GM21737 (cell line): ENCODE measurements at regions not wholly inside any gene's neighbourhood (a gene's known extent, or its start where the extent isn't known, plus 50 kb on each side); places are given as distances from the start of the nearest gene placed in this dataset.

ENCODE experiments used
- ATAC-seq: cut with Tn5 transposase; IDR thresholded peaks from one replicate; pipeline ENCODE4 v1.9.1; 2021; ENCODE audit warnings: mild to moderate bottlenecking, moderate library complexity; ENCODE audit not compliant: unreplicated experiment

DNA sequence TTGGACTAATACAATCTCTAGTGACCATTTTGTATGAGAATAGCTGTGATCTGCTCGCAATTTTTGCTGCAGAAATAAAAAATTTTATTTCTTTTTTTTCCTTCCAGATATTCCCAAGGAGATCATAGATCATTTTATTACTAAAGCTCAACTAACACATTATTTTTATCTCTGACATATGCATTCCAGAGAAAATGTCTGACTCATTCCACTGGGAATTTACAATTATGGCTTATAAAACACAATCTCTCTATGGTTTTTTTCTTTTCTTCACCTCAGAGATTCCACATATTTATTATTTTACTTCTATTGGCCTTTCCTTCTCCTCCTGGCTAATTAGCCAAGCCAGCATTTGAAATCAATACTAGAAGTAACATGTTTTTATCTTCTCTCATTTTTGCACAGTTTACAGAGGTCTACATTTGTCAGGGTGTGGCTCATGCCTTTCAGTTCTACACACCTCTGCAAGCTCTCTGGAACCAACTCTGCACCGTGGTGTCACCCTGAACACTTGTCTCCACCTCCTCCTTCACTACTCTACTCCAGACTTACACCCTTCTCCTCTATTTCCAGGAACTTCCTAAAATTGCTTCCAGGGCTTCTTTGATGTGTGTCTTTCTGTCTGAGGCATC, 59.8 kb upstream of the GPM6A start:
- no peak for ATAC-seq

DNA sequence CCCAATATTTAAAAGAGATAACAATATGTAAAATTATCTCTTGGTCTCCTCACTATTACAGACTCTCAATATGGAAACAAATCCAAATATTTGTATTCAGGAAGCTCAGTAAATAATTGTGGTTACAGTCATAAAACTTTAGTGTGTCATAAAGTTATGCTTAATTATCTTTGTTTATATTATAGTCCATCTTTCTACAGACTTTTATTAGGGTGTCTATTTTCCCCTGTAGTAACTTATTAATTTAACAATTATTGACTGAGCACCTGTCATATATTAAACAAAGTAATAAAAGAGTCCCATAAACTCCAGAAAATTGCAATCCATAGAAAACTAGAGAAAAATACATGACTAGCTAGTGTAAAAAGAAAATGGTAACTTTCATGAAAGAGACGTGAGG, 61.6 kb upstream of the GPM6A start:
- ATAC-seq, result no peak

DNA sequence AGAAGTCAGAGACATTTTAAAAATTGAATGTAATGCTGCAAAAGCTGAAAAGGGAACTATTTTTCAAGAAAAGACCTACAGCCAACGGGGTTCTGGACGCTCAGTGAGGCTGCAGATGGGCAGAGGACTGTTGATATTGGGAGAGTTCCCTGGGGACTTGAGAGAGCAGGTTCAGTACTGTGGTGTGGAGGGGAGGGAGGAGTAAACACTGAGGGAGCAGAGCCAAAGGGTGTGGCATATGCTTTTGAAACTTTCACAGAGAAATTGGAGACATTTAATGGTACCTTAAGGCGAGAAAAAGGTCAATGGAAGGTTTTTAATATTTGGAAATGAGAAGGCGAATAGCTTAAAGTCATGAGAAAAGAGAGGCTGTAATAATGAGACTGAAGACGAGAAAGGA, 62.2 kb upstream of the GPM6A start:
- no peak for ATAC-seq

DNA sequence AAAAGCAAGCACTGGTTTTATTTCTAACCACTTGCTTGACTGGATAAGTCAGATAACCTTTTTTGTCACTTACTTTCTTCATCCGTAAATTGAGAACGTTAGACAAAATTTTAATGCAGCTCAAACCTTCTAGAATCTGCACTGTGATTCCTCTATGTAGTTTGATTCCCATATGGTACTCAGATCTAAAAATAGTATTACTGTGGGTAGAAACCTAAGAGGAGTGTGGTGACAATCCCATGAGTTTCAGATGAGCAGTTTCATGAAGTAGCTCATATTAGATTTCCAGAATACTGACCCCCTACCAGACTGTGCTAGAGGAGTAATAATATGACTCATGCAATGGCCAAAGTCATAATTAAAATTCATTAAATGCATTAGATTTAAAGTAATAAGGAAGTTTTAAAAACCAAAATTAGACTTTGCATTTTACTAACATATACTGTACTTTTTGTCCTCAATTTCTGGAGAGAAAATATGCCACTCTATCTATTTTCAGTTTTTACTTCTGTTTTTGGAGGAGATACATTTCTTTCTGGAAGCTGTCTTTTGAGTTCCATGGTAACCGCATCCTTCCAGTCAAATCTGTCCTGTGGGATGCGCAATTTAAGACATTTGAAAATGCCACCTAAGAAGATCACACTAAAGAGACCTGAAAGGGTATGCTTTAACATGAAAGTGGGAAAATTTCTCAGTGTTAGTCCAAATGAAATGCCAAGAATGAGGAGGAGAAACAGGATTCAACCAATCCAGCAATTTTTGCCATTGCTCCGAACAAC, 64.1 kb upstream of the GPM6A start:
- ATAC-seq, result no peak

DNA sequence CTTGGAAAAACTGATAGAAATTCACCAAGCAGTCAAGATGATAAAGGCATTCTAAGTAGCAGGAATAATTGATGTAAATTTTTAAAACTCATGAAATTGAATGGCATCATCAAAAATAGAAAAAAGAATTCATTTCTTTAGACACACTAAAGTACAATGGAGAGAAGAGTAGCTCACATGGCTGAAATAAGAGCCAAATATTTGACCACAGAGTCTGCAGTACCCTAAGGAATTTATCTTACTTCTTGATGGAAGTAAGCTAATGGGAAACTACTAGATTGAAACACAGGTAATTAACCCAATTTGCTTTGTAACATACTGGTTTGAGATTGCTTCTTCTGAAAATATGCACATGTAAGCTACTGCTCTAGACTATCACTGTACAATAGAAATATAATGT, 70.8 kb upstream of the GPM6A start:
- no peak for ATAC-seq

DNA sequence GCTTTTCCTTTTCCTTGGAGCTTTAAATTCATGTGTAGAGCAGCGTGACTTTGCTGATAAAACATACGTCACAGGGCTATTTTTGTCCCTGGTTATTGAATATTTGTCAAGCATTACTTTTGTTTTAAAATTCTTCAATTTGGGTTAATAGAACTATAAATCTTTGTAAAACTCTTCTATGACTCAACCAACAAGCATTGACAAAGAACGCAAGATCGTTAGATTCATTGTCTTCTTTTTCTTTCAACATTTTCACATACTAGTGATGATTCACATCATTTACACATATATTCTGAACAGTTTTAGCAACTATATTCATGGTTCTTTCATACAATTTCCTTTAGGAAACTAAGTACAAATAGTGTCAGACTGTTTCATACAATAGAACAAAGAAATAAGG, 72.0 kb upstream of the GPM6A start:
- ATAC-seq, result no peak

DNA sequence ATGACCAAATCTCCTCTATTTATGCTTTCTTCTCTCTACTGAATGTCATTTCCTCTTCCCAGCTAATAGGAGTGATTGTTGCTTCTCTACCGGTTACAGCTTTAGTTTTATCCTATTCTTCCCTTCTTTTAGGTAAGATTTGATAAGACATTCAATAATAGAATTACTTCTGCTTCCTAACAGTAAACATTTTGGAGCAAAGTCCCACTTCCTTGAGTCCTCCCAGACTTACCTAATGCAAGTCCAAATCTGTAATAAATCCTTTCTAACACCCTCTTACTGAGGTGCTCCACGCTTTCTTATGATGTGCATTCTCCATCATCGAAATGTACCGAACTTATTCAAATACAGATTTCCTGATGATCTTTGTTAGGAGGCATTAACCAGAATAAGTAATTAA, 79.2 kb upstream of the GPM6A start:
- no peak for ATAC-seq

DNA sequence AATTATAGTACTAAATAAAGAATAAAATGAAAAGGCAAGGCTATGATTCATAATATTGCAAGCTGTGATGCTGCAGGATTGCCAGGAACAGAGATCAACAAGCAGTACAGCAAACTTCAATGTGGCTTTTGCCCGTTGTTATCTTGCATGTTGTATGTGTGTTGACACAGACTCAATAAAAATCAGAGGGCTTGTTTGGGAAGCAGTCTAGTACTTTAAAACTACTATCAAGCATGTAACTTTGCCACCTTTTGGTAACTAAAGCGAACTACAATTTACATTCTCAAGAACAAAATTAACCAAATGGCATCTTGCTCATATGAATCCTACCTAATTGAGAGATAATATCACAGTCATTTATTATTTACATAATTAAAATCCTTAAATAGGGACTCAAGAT, 79.8 kb upstream of the GPM6A start:
- no peak for ATAC-seq

DNA sequence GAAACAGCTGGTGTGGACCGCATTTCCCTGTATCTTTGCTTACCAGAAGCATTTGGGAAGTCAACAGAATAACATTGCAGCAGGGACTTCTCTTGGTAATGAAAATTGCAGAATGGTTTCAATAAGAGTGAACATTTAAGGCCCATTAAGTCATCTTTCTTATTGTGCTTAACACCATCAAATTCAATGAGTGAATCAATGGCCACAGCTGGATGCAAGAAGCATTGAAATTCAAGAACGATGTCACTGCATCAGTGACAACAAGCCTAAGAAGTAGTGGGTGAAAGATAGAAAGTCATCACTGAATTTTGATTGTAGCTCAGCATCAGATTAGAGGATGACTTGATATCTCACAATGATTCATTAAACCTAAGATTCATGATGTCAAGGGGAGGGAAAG, 93.9 kb upstream of the GPM6A start:
- ATAC-seq, result no peak

DNA sequence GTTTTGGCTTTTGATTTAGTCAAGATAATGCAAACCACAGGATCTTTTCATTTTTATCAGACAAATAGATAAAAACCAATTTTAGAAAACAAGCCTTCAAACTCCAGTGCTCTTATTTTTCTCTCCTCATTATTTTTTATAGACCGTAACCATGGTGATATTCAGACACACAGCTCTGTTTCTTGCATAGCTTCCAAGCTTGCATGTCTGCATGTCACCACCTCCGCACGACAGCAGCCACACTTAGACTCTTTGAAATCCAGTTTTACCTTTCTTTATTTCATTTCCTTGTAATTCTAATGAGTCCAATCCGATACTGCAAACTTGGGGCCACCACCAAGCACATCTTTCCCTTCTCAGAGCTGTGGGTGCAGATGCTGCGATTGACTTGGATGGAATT, 94.3 kb upstream of the GPM6A start:
- ATAC-seq, result no peak

DNA sequence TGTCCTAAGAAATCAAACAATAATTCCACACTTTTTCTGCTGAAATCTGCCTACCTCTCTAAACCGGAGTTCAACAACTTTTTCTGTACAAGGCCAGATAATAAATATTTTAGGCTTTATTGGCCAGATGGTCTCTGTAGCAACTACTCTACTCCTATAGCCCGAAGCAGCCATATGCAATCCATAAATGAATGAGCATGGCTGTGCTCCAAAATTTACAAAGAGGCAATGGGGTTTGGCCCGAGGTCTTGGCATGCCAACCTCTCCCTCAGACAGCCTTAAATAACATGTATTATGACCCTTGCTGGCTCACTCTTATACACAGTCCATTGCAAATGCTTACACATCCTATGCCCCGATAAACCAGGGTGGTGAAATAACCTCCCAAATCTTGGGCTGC, 98.6 kb upstream of the GPM6A start:
- no peak for ATAC-seq

DNA sequence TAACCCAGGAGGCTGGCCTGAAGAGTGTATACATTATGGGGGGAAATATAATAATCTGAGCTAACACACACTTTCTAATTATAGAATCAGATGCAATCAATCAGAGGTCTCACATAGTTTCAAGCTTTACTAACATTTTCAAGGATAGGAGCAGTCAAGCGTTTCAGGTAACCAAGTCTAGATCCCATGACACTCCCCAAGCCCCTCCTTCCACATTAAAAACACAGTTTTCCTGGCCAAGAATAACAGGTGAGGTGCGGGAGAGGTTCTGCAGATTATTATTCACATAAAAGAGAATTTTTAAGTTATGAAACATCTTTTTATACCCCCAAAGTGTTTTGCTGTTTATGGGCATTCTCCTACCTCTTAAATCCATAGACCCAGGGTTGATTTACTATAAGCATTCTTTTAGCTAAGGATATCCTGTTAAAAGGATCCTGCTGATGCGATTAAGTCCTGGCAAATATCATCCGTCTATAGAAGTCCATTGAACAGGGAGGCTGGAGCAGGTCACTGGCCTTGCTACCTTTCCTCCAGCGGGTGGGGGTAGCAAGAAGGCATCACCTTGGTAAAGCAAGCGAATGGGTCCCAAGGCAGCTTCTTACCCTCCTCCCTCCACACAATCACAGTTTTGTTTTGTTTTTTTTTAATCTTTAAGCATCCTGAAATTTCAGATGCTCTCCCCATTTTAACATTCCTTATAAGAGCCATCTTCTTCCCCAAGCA, 104.7 kb upstream of the GPM6A start:
- no peak for ATAC-seq

DNA sequence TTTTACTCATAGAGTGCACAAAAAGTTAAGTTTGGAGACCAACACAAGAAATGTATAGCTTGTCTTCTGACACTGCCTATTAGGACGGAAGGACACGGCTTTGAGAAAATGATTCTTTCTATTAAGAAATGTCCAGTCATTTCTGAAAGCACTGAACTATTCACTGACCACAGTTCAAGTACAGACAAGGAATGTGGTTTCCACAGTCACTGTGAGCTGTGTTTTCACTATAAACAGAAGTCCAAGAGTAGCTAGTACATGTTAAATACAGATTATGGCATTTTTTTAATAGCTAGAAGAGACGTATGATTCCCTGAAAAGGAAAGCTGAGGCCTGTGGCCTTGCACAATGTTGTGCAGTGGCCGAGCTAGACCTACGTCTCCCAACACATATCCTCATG, 115.1 kb upstream of the GPM6A start:
- ATAC-seq, result no peak

DNA sequence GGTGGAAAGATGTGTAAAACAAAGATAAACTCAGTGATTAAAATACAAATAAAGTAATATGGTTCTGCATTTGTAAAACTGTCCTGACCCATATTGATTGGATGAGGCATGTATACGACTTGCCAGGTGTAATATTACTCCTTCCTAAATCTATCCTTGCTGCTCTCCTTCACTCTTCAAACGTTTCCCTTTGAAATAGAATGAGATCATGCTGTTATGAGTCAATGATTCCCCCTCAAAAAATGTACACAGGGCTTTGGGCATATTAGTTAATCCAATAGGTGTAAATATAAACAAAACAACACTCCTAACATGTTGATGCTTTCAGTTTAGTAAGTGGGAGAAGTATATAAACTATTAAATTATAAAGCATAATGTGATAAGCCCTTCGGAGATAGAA, 117.4 kb upstream of the GPM6A start:
- ATAC-seq, result no peak

DNA sequence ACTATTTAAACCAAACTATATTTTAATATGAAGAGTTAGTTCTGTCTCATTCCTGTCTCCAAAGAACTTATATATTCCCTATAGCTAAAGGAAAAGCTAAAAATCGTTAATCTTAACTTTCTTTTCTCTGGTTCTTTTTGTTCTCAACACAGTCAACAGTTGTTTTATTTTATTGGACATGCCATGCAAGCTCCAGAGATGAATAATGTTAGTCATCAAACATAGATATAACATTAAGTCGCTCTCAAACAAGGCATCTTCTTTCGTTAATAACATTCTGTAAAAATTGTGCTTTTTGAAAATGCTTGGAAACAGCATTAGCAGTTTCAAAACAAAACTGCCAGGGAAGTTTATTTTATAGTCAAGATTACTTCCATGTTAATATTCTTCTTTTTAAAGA, 117.9 kb upstream of the GPM6A start:
- no peak for ATAC-seq

DNA sequence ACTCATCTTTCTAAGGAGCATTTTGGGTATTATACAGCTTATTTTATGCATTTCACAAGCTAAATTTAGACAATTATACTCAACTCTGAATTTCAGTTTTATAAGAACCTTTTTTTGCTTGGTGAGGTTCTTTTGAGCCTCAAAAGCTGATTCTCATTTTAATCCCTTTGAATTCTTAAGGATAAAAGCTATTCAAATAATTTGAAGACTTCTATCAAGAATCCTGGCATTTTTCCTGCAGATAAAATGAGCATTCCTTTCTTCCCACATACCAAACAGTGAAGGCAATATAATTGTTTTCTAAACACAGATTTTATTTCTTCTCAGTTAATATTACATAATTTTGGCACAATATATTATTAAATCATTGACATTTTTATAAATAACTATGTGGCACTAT, 118.4 kb upstream of the GPM6A start:
- no peak for ATAC-seq

DNA sequence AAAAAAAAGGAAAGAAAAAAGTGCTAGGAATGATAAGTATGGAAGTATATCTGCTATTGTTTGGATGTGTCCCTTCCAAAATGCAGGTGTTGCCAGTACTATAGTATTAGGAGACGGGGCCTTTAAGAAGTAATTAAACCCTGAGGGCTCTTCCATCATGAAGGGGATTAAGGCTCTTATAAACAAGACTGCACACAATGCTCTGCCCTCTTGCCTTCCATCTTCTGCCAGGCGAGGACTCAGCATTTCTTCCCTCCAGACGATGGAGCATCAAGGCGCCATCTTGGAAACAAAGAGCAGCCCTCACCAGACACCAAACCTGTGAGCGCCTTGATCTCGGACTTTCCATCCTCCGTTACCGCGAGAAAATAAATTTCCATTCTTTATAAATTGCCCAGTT, 120.1 kb upstream of the GPM6A start:
- no peak for ATAC-seq

DNA sequence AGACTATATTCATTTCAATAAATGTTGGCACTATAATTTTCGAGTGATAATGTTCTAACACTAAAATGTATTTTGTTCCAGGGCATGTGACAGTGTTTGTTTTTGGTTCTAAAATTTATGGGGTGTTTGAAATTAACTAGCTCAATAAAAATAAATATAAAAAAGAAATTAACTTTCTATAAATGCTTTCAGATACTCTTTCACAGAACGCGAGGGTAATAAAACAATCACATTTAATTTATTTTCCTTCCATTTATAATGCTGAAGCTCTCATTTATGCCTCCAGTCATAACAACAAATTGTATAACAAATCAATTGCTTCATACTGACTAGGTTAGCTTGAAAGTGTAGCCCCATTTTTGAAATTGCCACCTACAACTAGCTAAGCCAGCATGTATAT, 122.4 kb upstream of the GPM6A start:
- ATAC-seq, result no peak

DNA sequence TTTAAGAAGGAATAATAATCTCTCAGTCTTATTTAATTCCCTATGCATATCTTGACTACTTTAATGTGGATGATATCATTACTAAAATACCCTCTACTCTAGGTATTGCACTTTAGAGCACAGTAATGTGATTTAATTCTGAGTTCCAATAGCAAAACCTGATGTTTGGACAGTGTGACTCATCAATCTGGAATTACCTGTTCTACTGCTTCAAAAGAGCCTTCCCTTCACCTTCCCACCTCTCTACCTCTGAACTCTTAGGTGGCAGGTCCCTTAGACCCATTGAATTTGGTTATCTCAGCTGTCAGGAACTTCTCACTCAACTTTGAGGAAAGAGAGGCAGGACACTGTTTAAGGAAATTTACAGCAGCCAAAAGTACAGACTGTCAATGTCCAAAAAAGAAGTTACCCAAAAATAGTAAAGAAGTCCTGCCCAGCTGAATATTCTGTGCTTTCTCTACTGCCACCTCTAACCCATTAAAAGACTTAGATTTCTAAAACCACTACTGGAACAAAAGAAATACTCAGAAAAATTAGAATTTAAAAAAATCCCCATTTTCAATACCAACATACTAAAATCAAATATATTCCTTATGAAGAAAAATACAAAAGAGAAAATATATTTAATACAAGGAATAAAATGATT, 123.1 kb upstream of the GPM6A start:
- ATAC-seq, result no peak

DNA sequence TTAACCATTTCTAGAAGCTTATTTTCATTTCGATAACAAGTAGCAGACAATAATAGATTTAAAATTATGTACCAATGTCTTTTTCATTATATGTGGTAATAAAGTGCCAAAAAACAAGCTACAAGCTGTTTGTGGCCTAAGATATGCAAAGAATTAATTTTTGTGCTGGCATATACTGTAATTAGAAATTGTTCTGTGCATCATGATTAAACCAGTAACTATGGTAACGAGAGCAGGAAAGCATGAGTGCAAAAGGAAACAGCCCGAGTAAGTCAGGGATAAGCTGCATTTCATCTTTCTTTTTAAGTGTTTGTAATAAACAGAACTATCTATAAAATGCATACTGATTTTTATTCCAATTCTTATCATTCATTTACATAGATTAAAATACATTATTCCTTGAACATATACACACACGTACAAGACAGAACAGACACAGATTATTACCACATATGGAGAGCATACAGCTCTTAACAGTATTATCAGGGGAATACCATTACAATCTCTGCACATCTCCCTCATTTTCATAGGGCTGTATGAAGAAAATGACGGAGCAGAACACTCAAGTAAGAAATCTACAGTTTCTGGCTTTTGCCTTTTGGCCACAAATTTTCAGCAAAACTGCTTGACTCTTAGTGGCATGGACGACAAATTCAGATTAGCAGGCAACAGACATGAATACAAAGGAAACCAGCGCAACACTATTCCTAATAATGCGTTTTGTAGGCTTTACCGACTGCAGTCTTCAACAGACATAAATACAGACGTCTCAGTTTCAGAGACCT, 121.3 kb upstream of the WDR17 start:
- ATAC-seq, result no peak
